A673 (cell line): ENCODE measurements at regions not wholly inside any gene's neighbourhood (a gene's known extent, or its start where the extent isn't known, plus 50 kb on each side); places are given as distances from the start of the nearest gene placed in this dataset.

Experiments
- CTCF ChIP-seq: fragments of 300-800, 200-600 bp; sonication (generic); conservative IDR thresholded peaks from 2 replicates; pipeline ENCODE4 v1.5.1; 2017; ENCODE audit warnings: low read depth, mild to moderate bottlenecking, antibody characterized with exemption, low read length, moderate library complexity, mixed read lengths
- EZH2 ChIP-seq: fragments of 200-600 bp; sonication (generic); IDR thresholded peaks from 2 replicates; pipeline ENCODE4 v1.6.1; 2017; ENCODE audit warnings: borderline replicate concordance, low read depth, mild to moderate bottlenecking, mixed read lengths, antibody characterized with exemption, low read length; ENCODE audit not compliant: poor library complexity, severe bottlenecking

DNA sequence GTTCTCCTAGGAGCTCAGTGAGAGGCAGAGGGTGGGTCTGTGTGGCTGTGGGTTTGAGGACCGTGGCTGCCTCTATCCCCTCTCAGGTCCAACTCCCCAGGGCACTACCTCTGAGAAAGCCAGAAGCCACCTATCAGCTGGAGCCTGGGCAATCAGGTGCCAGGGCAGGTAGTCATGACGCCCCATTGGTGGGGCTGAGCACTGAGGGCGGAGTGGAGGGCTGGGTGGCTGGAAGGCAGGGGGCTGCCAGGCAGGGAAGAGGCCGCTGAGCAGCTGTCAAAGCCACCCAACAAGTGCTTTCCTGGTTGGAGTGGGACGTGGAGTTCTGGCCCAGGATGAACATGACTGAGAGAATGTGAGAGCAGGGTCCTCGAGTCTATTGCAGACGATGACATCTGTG, 164.9 kb upstream of the AJAP1 start:
- TF ChIP-seq CTCF (no peak), EZH2 (no peak)
